ENCODE measurements at regions not wholly inside any gene's neighbourhood (a gene's known extent, or its start where the extent isn't known, plus 50 kb on each side); places are given as distances from the start of the nearest gene placed in this dataset.

DNA sequence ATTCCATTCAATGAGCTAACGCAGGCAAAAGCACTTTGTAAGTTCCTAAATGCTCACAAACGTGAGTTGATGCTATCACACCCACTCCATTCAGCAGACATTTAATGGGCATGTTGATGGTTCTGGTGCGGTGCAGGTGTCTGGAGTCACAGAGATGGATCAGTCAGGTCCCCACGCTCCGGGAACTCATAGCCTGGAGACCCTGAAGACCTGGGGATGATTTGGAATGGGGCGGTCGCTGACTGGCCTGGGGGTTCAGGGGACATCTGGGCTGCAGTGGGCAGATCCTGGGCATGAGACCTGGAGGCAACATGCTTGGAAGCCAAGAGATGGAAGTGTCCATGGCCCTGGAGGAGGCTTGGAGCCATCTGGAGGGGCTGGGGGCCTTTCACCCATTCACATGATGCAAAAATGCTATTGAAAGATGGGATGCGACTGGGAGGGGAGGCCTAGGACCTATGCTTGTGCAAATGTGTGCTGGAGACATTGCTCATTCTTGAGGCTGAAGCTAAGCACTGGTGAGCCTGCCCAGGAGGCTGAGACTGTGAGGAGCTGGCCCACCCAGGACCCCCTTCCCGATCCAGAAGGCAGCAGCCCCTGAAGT lies 522.6 kb downstream of the GLRX3 start:
- intact Hi-C loops (cut with micrococcal nuclease): no loop called here
- Mint-ChIP-seq H3K9me3 (no peaks in the 10 kb centered on the region), H3K27ac (no peak overlapping the region), H3K36me3 (ENCODE audit: low read depth) (no peaks in the 10 kb centered on the region), H3K4me3 (ENCODE audit: low read depth) (no peak overlapping the region), H3K27me3 (ENCODE audit: low read depth) (no peaks in the 10 kb centered on the region), H3K4me1 (ENCODE audit: low read depth) (no peaks in the 10 kb centered on the region)
- no peak for DNase-seq (ENCODE audit: low spot score)

DNA sequence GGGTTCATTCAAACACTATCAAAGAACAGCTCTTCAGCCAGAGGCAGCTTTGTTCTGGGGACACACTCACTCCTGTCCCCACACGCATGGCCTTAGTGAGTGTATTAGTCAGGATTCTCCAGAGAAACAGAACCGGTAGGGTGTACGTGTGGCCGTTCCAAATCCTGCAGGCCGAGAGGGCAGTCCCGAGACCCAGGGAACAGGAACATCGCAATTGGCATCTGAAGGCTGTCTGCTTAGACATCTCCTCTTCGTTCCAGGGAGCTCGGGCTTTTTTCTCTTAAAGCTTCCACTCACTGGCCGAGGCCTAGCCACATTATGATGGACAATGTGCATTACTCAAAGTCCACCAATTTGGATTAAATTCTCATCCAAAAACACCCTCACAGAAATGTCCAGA lies 523.3 kb downstream of the GLRX3 start:
- intact Hi-C loops (cut with micrococcal nuclease): no loop called here
- Mint-ChIP-seq H3K4me1 (ENCODE audit: low read depth) (no peaks in the 10 kb centered on the region), H3K36me3 (ENCODE audit: low read depth) (no peaks in the 10 kb centered on the region), H3K27me3 (ENCODE audit: low read depth) (no peaks in the 10 kb centered on the region), H3K9me3 (no peaks in the 10 kb centered on the region), H3K27ac (no peak overlapping the region), H3K4me3 (ENCODE audit: low read depth) (no peak overlapping the region)
- no peak for DNase-seq (ENCODE audit: low spot score)

DNA sequence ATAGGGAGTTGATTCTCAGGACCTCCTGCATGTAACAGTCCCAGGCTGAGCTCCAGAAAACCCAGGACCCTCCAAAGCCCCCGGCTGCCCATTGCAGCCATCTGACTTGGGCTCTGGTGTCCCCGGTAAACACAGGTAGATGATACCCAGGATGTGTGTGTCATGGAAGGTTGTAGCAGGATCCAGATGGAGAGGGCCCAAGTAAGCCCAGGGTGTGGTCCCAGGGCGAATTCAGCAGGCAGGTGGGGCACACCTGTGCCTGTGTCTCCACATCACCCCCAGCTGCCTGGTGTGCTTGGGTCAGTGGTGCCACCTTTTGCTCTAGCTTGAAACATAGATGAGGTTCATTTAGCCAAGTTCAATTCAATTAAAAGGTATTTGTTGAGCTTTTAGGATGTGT lies 524.1 kb downstream of the GLRX3 start:
- Mint-ChIP-seq H3K27me3 (ENCODE audit: low read depth) (no peaks in the 10 kb centered on the region), H3K27ac (no peak overlapping the region), H3K4me3 (ENCODE audit: low read depth) (no peak overlapping the region), H3K4me1 (ENCODE audit: low read depth) (no peaks in the 10 kb centered on the region), H3K9me3 (no peaks in the 10 kb centered on the region), H3K36me3 (ENCODE audit: low read depth) (no peaks in the 10 kb centered on the region)
- DNase-seq (ENCODE audit: low spot score): no peak
- intact Hi-C loops (cut with micrococcal nuclease): no loop called here

DNA sequence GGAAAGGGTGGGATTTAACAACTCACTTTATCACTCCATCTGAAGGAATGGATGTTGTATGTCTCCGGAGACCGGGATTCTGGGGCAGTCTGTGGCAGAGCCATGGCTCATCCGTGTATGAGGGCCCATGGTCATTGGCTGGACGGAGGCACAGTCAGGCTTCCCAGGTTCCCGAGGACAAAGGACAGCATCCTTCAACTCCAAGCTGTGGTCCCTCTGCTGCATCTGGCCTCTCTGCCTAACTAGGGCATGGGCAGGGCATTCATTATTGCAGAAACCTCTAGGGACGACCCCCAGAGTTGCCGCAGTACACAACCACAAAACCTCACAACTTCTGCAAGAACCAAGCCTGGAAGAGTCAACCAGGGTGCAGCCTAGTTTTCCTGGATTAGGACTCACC lies 525.2 kb downstream of the GLRX3 start:
- Mint-ChIP-seq H3K4me1 (ENCODE audit: low read depth) (no peaks in the 10 kb centered on the region), H3K4me3 (ENCODE audit: low read depth) (no peak overlapping the region), H3K27ac (no peak overlapping the region), H3K9me3 (no peaks in the 10 kb centered on the region), H3K36me3 (ENCODE audit: low read depth) (no peaks in the 10 kb centered on the region), H3K27me3 (ENCODE audit: low read depth) (no peaks in the 10 kb centered on the region)
- intact Hi-C loops (cut with micrococcal nuclease): no loop called here
- no peak for DNase-seq (ENCODE audit: low spot score)

DNA sequence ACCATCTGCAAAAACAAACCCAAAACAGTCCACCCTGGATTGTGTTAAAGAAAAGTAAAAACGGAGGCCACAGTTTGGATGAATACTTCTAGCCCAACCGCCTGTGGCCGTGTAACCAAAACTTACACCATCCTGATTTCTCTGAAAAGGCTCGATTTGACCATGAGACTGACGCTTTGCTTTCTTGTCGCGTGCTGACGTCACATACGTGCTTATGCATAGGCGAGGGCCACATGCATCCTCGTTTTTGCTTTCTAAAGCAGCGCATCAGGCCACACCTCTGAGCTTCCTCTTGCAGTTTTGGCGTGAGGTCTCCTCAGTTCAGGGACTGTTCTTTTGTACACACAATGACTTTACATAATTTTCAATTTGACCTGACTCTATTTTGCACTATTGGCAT lies 526.6 kb downstream of the GLRX3 start:
- Mint-ChIP-seq H3K36me3 (ENCODE audit: low read depth) (no peaks in the 10 kb centered on the region), H3K4me1 (ENCODE audit: low read depth) (no peaks in the 10 kb centered on the region), H3K27ac (no peak overlapping the region), H3K4me3 (ENCODE audit: low read depth) (no peak overlapping the region), H3K9me3 (no peaks in the 10 kb centered on the region), H3K27me3 (ENCODE audit: low read depth) (no peaks in the 10 kb centered on the region)
- DNase-seq (ENCODE audit: low spot score): no peak
- intact Hi-C loops (cut with micrococcal nuclease): no loop called here

DNA sequence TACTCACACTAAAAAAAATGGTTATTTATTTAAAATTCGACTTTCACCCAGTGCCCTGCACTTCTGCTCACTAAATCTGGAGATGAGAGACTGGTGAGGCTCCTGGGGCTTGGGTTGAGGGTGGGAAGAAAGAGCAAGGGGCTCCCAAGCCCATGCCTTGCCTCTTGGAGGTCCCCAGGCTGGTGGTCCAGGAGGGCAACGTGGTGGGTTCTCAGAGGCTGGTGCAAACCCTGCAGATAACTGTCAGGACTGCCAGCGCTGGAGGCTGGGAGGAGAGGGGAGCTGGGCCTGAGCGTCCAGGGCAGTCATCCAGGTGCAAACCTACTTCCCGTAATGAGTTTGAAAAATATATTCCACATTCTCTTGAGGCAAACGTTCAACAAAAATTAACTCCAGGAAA lies 528.3 kb downstream of the GLRX3 start:
- Mint-ChIP-seq H3K36me3 (ENCODE audit: low read depth) (no peaks in the 10 kb centered on the region), H3K27me3 (ENCODE audit: low read depth) (no peaks in the 10 kb centered on the region), H3K4me1 (ENCODE audit: low read depth) (no peaks in the 10 kb centered on the region), H3K4me3 (ENCODE audit: low read depth) (no peak overlapping the region), H3K9me3 (no peaks in the 10 kb centered on the region), H3K27ac (no peak overlapping the region)
- intact Hi-C loops (cut with micrococcal nuclease): no loop called here
- DNase-seq (ENCODE audit: low spot score): no peak

DNA sequence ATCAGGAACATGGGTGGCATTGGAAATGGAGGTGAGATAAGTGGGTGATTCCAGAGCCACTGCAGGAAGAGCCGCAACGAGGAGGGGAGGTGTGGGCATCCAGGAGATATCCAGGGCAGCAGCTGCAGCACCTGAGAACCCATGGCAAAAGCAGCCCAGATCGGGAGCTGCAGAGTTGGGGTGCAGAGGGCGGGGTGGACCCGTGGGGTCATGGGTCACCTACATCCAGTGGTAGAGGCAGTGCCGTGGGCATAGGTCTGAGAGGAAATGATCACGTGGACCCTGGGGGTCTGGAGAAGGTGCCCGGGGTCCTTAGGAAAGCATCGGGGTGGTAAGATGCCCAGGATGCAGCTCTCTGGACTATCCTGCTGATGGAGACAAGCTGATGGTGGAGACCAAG lies 530.0 kb downstream of the GLRX3 start:
- H3K27ac Mint-ChIP-seq: no peak overlapping the region
- no peak for DNase-seq (ENCODE audit: low spot score)
- H3K9me3 Mint-ChIP-seq: no peaks in the 10 kb centered on the region
- H3K36me3 Mint-ChIP-seq (ENCODE audit: low read depth): no peaks in the 10 kb centered on the region
- no peaks in the 10 kb centered on the region for H3K4me1 Mint-ChIP-seq (ENCODE audit: low read depth)
- H3K4me3 Mint-ChIP-seq (ENCODE audit: low read depth): no peak overlapping the region
- no peaks in the 10 kb centered on the region for H3K27me3 Mint-ChIP-seq (ENCODE audit: low read depth)
- intact Hi-C loops (cut with micrococcal nuclease): no loop called here

DNA sequence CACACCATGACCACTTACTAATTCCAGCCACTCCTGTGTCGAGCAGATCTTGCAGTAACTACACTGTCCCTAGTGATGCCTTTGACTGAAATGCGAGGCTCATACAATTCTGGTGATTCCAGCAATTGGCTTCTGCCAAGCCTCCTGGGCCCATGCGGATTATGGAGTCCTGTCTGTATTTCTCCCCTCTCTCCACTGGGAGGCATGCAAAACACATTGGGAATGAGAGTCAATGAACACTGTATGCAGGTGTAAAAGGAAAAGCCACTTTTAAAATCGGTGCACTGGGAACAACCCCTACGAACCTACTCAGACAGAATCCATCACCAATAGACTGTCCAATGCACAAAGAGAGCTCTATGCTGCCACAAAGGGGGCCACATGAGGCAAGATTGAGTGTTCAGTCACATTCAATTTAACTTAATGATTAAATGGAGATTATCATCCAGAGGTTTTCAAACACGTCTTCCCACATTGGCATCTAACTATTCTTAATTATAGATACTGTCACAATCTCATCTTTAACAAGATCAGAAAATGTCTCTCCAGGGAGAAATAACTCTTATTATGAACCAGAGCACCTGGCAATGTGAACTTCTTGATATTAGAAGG lies 550.6 kb downstream of the GLRX3 start:
- Mint-ChIP-seq H3K36me3 (ENCODE audit: low read depth) (no peaks in the 10 kb centered on the region), H3K27ac (no peak overlapping the region), H3K4me1 (ENCODE audit: low read depth) (no peaks in the 10 kb centered on the region), H3K9me3 (peaks cover 6% of the 10 kb centered on the region), H3K27me3 (ENCODE audit: low read depth) (no peaks in the 10 kb centered on the region), H3K4me3 (ENCODE audit: low read depth) (no peak overlapping the region)
- intact Hi-C loops (cut with micrococcal nuclease): no loop called here
- no peak for DNase-seq (ENCODE audit: low spot score)

DNA sequence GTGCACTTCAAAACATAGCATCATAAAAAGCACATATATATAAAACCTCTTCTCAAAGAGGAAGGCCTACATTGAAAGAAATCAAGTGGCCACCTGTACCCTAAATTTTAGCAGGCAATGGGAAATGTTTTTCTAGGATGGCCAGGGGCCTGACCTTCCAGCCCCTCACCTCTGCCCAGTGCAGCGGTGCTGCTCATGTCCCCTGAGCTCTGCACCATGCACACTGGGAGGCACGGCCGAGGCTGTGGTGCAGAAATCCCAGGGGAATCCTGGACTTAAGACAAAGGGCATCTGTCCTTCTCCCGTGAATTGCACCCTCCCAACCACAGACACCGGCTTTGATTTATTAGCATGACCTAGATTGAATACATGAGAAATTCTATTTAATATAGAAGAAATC lies 551.4 kb downstream of the GLRX3 start:
- Mint-ChIP-seq H3K4me1 (ENCODE audit: low read depth) (no peaks in the 10 kb centered on the region), H3K36me3 (ENCODE audit: low read depth) (no peaks in the 10 kb centered on the region), H3K4me3 (ENCODE audit: low read depth) (no peak overlapping the region), H3K9me3 (peaks cover 6% of the 10 kb centered on the region), H3K27ac (no peak overlapping the region), H3K27me3 (ENCODE audit: low read depth) (no peaks in the 10 kb centered on the region)
- DNase-seq (ENCODE audit: low spot score): no peak
- intact Hi-C loops (cut with micrococcal nuclease): no loop called here

DNA sequence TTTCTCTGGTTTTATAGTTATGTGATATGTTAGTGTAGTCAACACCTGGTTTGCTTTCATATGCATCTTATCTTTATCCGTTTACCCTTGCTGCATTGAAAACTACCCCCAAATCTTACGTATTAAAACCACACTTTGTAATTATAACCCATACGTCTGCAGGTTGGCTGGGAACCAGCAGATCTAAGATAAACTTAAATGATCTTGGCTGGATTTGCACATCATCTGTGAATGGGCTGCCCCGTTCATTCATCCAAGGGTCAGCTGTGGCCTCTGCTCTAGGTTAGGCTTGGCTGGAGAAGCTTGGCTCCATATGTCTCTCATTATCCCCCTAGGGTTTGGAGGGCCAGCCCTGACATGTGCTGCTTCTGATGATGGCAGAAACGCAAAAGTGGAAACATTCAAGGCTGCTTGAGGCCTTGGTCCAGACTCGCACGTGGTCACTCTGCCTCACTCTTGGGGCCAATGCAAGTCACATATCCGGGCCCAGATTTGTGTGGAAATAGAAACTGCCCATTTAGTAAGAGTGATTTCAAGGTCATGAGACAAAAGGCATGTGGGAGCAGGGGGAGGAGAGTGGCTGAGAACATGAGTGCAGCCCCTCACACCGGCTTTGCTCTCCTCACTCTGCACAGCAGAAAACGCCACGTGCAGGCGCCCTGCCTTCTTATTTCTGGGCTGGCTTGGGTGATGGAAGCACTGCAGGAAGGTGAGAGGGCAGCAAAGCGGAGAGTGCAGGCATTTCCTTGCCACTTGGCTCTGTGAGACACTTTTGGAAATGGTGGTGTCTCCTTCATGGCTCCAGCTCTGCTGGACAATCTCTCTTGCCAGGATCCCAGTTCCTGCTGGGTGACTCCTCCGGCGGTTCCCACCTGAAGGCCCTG lies 553.8 kb downstream of the GLRX3 start:
- DNase-seq (ENCODE audit: low spot score): no peak
- H3K27ac Mint-ChIP-seq: no peak overlapping the region
- H3K27me3 Mint-ChIP-seq (ENCODE audit: low read depth): no peaks in the 10 kb centered on the region
- H3K9me3 Mint-ChIP-seq: no peaks in the 10 kb centered on the region
- intact Hi-C loops (cut with micrococcal nuclease): no loop called here
- no peaks in the 10 kb centered on the region for H3K36me3 Mint-ChIP-seq (ENCODE audit: low read depth)
- H3K4me3 Mint-ChIP-seq (ENCODE audit: low read depth): no peak overlapping the region
- H3K4me1 Mint-ChIP-seq (ENCODE audit: low read depth): no peaks in the 10 kb centered on the region

DNA sequence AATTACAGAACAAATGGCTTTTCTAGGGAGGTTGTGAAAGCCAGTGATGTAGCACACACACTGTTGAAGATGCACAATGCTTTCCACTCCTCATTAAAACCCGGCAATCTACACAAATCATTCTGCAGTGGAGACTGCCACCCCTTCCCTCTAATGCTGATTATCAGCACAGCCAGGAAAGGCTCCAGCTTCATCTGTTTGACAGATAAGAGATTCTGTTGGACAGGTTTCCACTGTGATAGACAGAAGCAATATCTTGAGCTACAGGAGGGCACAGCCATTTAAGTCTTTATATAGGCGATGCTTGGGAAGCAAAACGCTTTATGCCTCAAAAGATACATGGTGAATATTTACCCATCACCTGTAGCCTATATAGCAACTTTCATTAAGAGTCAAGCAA lies 555.6 kb downstream of the GLRX3 start:
- H3K36me3 Mint-ChIP-seq (ENCODE audit: low read depth): no peaks in the 10 kb centered on the region
- H3K27me3 Mint-ChIP-seq (ENCODE audit: low read depth): no peaks in the 10 kb centered on the region
- intact Hi-C loops (cut with micrococcal nuclease): no loop called here
- H3K9me3 Mint-ChIP-seq: no peaks in the 10 kb centered on the region
- H3K27ac Mint-ChIP-seq: no peak overlapping the region
- no peak overlapping the region for H3K4me3 Mint-ChIP-seq (ENCODE audit: low read depth)
- no peak for DNase-seq (ENCODE audit: low spot score)
- H3K4me1 Mint-ChIP-seq (ENCODE audit: low read depth): no peaks in the 10 kb centered on the region

DNA sequence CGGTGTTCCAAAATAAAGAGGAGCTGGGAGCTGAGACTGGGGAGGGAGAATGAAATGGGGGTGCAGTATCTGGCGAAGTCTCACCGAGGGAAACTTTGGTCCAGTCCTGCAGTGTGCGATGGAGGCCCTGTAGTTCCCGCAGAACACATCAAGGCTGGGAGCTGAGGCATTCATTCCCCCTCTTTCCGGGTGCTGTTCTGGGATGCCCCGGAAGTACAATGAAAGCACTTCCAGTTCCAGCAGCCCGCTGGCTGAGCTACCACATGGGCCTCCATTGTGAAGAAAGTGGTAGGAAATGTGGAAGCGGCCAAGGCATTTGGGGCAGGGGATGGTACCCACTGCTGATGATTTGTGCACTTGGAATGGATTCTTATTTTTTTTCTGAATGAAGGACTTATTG lies 560.7 kb downstream of the GLRX3 start:
- Mint-ChIP-seq H3K27ac (no peak overlapping the region), H3K4me1 (ENCODE audit: low read depth) (no peaks in the 10 kb centered on the region), H3K9me3 (no peaks in the 10 kb centered on the region), H3K4me3 (ENCODE audit: low read depth) (no peak overlapping the region), H3K36me3 (ENCODE audit: low read depth) (no peaks in the 10 kb centered on the region), H3K27me3 (ENCODE audit: low read depth) (no peaks in the 10 kb centered on the region)
- no peak for DNase-seq (ENCODE audit: low spot score)
- intact Hi-C loops (cut with micrococcal nuclease): no loop called here

DNA sequence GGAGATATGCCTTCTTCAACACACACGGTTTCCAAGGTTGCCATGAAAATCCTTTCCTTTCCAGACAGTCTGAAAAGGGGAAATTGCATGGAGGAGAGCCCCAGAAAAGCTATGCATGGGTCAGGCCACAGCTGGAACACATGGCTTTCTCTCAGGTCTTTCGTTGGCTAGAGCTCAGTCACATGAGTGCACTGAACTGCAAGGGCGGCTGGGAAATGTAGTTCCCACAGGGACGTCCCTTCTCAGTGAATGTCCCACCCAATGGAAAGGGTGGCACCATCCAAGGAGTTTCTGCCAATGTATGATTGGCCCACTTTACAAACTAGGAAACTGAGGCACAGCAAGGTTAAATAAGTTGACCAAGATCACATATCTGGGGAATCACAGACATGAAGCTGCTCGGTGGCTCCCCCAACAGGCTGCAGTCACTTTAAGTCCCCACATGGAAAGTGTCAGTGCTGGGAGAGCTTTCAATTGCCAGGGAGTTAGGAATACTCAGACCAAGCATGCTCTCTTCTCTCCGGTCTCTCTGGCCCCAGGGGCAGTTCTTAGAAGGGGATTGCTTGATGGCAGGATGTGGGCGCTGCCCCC lies 571.3 kb downstream of the GLRX3 start:
- H3K4me1 Mint-ChIP-seq (ENCODE audit: low read depth): no peaks in the 10 kb centered on the region
- DNase-seq (ENCODE audit: low spot score): no peak
- H3K27ac Mint-ChIP-seq: no peak overlapping the region
- no peaks in the 10 kb centered on the region for H3K36me3 Mint-ChIP-seq (ENCODE audit: low read depth)
- no peak overlapping the region for H3K4me3 Mint-ChIP-seq (ENCODE audit: low read depth)
- H3K9me3 Mint-ChIP-seq: no peaks in the 10 kb centered on the region
- no peaks in the 10 kb centered on the region for H3K27me3 Mint-ChIP-seq (ENCODE audit: low read depth)
- intact Hi-C loops (cut with micrococcal nuclease): no loop called here
